Esophagus squamous epithelium (tissue), 4 donors: ENCODE measurements at regions not wholly inside any gene's neighbourhood (a gene's known extent, or its start where the extent isn't known, plus 50 kb on each side); places are given as distances from the start of the nearest gene placed in this dataset.

Source experiments
- CTCF ChIP-seq, 6 experiments: fragments of 450-650 bp in 4 of 6; fragments of 200-600 bp in 2 of 6; sonication (generic) in 2 of 6; IDR thresholded peaks; one replicate each; pipeline ENCODE4 v1.5.1; 2016 to 2019; ENCODE audit warnings: antibody characterized with exemption in 6 of 6, mild to moderate bottlenecking in 4 of 6, moderate library complexity in 4 of 6
- POLR2A ChIP-seq, 4 donors: fragments of 450-650 bp; IDR thresholded peaks; one replicate each; pipeline ENCODE4 v1.6.1; 2017; ENCODE audit warnings: antibody characterized with exemption in 4 of 4, mild to moderate bottlenecking in 4 of 4, moderate library complexity in 3 of 4

- no peak for TF ChIP-seq CTCF (IDR thresholded peaks at IDR 0.05)
- no peak for TF ChIP-seq POLR2A (IDR thresholded peaks at IDR 0.05)
Measured at GRCh38 chr5:82855893-82856550, 221.2 kb downstream of the TMEM167A start.
